CD4-positive, alpha-beta T cell treated with Interleukin-17A for 4 hours (primary cell): ENCODE measurements at regions not wholly inside any gene's neighbourhood (a gene's known extent, or its start where the extent isn't known, plus 50 kb on each side); places are given as distances from the start of the nearest gene placed in this dataset.
A peak's percentile ranks its signal among the peaks of the same experiment; 100 is the strongest.

Source experiments
- DNase-seq: peaks from one replicate; pipeline ENCODE4 v3.0.0-alpha.2; 2020; ENCODE audit warnings: mixed read lengths

DNA sequence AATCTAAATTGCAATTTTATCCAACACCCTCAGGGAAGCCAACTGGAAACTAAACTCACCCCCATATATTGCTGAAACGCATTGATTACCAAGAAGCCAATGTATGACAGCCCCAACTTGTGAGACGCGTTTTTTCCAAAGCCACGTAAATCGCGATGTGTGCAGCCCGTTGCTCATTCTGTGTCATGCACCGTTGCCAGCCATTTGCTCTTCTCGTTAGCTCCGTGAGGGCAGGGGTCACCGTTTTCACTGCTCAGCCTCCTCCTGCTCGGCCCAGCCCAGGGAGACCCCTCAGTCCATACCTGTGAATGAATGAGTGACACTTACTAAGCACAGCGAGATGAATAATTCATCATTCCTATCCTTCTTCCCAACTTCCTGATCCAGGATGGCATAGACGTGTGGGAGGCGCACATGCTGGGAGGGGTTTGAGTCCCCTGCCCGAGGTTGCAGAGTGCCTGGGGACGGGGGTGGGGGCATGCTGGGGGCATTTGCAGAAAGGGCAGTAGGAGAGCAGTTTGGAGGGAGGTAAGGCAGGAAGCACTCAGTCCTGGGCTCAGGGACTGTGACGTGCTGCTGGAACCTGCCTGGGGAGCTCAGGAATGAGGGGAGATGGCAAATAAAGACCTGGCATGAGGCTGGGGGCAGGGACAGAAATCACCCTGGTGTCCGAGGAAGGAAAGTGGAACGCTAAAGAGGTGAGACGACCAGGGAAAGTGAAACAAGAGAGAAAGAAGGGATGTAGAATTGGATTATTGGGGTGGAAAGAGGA lies 104.2 kb upstream of the SDK1 start:
- DNase-seq: no peak

DNA sequence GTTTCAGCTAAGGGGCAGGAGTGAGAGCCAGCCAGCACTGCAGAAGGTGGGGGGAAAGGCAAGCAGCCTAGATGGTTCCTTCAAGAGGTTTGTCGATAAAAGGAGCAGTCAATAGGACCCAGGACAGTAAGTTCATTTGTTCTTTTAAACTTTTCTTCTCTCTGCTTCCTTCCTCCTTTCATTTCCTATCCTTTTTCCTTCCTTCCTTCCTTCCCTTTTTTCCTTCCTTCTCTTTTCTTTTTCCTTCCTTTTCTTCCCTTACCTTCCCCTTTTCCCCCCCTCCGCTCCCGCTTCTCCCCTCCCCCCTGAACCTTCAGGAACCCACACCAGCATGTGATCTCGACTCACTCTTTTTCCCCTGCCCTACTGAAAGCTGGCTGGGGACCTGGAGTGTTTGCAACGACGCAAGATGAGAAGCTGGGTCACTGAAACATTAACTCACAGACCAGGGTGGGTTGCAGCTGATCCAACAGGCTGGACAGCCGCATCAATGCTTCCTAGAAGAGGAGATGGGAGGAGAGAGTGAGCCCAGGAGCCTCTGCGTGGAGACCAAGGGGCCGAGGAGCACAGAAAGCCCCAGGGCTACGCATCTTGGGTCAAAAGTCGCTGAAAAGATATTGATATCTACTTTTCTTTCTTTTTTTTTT lies 103.4 kb upstream of the SDK1 start:
- no peak for DNase-seq

DNA sequence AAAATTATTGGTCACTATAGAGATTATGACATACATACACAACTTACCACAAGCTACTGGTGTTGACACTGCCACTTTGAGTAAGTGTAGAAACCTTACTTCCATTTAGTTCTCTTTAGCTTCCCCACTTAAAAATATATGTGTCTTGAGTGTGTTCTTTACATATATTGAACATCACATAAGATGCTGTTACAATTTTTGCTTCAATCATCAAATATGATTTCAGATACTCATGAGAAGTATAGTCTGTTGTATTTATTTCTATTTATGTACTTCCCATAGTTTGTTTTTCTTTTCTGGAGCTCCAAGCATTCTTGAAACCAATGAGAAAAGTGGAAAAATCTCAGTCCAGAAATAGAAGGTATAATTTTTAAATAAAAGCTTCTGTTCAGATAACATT lies 102.7 kb upstream of the SDK1 start:
- DNase-seq: no peak

DNA sequence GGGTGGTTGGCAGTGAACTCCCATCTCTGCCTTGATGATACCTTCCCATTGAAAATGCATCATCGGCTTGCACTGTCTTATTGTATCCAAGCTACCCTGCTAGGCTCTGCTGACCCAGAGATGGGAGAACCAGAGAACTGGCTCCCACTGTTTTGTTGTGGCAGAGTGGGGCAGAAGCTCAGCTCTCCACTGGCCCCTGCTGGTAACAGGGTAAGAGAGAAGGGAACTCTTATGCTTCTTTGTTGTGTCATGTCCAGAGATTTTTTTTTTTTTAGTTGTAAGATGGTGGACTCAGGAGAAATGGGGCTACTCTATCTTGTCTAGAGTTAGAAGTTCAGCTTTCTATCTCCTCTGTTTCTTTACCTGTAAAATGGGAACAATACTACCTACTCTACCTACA lies 100.5 kb upstream of the SDK1 start:
- peak; percentile 18 for DNase-seq

DNA sequence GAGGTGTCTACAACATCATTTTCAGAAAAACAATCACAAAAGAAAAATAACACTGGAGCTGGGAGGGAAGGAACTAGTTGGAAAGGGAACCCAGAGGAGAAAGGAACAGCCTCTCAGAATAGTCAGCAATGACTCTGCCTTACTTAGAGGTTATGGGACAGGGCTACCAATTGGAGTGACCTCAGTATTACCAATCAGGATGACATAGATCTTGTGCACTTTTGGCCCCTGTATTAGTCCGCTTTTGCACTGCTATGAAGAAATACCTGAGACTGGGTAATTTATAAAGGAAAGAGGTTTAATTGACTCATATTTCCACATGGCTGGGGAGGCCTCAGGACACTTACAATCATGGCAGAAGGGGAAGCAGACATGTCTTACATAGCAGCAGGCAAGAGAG lies 99.7 kb upstream of the SDK1 start:
- no peak for DNase-seq

DNA sequence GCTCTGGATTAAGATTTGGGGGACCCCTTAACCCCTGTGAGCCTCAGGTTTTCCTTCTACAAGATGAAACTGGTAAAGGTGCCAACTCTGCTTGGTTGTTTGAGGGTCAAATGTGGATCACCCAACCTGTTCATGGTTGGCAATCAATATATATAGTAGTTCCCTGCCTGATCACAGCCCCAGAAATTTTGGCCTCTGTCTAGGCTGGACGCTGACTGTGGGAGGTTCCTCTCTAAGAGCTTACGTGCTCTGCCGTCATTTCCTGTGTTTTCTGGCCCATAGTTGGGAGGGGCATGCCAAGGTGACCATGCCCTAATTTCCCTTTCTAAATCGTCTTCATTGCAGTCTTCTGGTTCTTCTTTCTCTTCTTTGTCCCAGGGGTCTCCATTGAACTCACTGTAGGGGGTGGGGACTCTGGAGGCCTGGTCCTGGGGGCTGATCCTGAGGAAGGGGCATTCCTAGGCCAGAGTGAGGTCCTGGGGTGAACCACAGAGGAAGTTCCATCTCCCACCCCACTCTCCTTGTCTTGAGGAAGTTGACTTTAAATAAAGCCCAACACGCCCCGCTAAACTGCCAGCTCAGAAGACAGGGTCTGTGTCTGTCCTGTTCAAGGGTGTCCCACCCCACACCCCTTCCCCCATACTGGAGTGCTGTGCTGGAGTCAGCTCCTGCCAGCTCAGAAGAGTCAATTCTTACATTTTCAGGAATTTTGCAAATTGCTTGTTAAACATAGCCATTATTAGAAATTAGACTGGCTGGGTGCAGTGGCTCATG lies 98.9 kb upstream of the SDK1 start:
- no peak for DNase-seq

DNA sequence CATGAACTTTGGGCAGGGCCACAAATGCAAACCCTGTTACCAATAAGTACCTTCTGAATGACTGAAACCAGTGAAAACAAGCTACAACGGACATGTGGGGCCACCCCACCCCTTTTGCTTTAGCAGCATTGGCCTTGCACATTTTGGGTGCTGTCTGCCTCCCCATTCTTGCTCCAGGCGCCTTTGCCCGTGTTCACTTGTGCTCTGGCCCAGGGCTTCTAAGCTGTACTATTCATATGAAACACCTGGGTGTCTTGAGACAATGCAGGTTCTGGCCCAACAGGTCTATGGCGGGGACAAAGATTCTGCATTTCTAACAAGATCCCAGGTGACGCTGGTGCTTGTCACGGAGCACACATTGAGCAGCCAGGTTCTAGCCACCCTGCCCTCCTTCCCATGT lies 96.5 kb upstream of the SDK1 start:
- no peak for DNase-seq

DNA sequence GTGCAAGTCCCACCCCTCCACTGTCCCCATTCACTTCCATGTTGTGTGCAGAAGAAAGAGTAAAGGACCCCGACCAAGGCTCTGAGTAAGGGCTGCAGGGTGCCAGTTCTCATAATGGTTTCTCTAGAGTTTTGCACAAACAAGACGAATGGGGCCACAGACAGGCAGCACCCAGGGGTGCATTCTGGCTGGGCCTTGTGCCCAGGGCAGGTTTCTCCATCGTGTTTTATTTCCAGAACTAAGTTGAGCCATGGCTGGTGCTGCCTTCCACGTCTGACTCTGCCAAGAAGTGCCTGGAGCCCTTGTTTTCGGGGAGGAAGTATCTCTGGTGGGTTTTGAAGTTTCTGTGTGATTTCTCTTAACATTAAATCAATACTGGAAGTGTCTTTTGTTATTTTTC lies 95.0 kb upstream of the SDK1 start:
- no peak for DNase-seq

DNA sequence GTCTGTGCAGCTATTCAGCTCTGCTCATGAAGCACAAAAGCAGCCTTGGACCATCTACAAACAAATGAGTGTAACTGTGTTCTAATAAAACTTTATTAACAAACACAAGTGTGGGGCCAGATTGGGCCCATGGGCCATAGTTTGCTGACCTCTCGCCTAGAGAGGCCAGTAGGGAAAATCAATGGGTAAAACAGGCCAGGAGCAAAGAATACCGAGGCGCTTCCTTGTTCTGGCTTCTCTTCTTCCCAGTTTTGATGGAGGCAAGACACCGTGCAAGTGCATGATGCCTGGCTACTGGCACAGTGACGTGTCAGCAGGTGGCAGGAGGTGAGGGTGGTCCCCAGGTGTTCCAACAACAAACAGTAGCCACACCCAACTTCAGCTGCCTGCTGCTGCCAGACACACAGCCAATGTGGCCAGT lies 94.3 kb upstream of the SDK1 start:
- DNase-seq: no peak

DNA sequence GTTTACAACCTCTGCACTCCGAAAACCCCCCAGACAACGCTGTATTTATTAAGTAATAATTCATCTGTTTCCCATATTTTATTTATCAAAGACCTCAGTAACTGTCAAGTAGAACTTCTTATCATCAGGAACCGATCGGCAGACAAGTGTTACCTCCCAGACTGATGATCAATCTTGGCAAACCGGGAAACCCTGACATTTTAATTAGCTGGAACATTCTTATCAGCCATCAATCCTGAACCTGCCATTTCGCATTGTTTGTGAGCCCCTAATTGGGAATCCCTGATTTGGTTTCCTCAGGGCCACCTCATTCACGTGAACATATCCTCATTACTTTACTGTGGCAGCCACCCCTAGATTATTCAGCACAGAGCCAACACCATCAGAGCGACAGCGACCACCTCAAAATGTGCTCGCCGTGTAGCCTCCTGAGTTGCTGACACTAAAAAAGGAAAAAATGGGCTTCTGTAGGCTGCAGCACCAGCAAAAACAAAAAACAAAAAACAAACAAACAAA lies 93.6 kb upstream of the SDK1 start:
- no peak for DNase-seq

DNA sequence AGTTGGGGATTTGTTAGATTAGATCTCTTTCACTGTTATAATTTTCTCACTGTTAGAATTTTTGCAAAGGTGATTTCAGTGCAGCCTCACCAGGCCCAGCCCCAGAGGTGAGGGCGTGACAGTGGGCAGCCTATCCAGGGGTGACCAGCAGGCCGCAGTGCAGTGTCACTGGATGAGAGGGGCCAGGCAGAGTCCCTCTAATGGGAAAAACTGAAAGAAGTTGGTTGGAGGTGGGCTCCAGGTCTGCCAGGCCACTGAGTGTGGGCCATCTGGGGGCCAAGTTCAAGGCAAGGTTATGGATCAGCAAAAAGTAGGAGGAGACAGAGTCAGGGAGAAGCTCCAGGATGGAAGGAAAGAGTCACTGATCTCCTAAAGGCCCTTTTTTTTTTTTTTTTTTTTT lies 90.5 kb upstream of the SDK1 start:
- DNase-seq: no peak

DNA sequence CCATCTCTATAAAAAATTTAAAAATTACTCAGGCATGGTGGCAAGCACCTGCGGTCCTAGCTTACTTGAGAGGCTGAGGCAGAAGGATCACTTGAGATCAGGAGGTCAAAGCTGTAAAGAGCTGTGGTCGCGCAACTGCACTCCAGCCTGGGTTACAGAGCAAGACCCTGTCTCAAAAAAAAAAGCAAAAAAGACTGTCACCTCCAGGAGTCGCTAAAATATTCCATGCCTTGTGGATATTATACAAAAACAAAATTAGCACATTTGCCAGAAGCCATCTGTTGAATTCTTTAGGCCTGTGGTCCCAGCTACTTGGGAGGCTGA lies 87.0 kb upstream of the SDK1 start:
- no peak for DNase-seq

DNA sequence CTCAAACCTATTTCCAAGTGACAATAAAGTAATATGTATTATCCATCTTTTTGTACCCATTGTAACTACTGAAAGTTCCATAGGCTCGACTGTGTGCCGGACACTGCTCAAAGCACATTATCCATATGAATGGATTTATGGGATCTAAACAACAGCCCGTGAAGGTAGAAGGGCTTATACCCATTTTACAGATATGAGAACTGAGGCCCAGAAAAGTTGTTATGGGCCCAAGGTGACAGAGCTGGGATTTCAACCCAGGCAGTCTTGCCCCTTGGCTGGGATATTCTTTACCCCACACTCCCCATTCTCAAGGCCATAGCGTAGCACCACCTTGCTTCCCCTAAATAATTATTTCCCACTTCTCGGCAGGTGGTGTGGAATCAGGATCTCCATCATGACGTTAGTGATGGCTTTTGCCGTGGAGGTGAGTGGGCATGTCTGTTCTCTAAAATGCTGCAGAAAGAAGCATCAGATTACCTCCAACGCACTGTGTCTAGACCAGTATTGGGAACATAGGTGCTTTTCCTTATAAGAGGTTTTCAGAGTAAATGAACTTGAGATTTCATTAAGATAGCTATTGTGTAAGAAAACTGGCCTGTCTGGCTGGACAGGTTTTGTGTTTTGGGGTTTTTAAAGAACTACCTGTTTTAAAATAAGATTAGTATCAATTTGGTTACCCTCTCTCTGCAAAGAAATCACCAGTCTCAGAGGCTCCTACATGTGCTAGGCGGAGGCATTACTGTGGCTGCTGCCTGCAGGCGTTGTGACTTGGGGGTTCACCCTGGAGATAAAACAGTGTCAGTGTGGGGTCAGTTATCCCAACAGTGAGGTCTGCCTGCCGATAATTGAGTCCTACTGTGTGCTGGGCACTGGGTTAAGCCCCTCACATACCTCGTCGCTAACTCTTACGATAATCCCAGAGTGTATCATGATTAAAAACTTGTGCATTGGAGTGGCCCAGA lies 85.1 kb upstream of the SDK1 start:
- DNase-seq: no peak

DNA sequence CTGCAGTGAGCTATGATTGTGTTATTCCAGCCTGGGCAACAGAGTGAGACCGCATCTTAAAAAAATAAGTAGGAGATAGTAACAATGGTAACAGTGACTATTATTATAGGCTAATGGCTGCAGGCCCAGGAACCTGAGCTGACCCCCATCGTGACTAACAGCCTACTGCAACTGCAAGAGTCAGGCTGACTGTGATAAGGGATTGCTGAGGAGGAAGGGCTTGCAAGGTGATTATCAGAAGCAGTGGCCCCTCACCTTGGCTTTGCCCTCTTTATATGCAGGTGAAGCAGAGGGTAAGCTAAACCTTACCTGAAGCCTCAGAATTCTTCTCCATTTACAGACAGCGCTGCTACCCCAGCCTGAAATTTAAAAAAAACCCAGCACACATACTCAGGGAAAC lies 83.9 kb upstream of the SDK1 start:
- no peak for DNase-seq

DNA sequence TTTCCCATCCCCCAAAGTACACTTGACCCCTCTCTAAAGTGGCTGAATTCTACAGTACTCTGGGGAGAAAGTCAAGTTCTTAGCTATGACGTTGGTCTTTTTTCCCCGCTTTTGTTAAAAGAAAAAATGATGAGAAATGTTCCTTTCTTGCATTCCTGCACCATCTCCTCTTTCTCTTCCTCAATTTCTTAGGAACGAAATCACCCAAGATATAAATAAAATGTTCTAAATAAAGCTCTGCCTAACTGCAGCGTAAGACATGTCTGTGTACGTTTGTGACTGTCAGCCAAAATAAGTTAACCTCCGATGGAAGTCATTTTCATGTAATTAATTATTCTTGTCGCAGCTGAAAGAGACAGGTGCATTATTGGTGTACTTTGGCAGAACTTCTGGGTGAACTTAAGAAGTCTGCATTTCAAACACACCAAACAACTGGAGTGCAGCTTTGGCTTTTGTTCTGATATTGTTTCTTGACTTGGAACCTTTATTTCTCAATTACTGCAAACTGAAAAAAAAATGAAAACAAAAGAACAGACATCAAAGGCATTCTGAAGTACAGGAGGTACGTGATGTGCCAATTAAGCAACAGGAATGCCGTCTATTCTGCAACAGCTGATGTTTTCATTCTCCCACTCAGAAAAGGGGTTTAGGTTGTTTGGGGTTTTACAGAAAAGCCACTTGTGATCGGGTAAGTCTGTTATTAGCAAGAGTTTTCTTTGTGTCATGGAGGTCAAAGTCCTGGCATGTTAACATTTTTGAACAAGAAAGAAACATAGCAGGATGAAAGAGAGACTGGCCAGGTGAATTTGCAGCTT lies 82.4 kb upstream of the SDK1 start:
- DNase-seq: no peak

DNA sequence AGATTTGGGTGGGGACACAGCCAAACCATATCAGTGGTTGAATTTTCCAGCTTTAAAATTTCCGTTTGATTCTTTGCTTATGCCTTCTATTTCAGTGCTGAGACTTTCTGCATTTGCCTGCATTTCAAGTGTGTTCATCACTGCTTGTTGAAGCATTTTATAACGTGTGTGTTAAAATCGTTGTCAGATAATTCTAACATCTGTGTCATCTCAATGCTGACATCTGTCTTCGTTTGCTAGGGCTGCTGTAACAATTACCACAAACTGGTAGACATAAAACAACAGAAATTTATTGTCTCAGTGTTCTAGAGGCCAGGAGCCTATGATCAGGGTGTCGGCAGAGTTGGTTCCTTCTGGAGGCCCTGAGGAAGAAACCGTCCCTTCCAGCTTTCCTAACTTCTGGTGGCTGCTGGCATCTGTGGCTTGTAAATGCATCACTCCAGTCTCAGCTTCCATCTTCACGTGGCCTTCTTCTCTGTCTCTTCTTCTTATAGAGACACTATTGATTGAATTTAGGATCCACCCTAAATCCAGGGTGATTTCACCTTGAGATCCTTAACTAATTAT lies 71.1 kb upstream of the SDK1 start:
- DNase-seq: no peak

DNA sequence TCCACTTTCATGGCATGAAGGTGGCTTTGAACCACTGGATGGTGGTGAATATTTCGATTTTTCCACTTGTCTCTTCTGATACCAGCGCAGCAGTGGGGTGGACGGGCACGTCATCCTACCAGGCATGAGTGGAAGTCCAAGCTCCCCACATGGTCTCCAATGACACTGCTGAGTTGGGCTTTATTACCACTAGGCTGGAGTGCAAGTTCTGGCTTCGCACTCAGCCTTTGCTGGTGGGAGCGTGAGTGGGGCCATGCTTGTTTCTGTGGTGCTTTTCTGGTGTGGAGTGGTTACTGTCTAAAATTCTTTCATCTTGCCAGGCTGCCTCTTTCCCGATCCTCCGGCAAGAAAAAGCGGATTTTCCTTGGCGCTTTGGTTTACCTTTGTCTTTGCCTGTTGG lies 70.1 kb upstream of the SDK1 start:
- no peak for DNase-seq

DNA sequence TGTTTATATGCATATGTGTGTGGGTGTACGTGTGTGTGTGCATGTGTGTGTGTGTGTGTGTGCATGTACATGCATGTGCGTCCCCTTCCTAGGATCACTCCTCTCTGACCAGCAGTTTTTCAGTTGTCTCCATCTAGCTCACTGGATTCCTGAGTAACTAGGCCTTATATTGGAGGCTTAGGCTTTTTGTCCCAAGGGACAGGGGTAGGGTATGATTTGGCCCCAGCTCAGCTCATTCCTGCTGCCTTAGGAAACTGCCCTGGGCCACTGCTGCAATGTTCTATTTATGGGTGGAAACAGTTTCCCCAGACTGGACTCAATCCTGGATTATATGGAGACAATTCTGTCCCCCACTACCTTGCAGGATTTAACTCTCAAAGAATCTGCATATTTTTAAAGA lies 68.8 kb upstream of the SDK1 start:
- no peak for DNase-seq

DNA sequence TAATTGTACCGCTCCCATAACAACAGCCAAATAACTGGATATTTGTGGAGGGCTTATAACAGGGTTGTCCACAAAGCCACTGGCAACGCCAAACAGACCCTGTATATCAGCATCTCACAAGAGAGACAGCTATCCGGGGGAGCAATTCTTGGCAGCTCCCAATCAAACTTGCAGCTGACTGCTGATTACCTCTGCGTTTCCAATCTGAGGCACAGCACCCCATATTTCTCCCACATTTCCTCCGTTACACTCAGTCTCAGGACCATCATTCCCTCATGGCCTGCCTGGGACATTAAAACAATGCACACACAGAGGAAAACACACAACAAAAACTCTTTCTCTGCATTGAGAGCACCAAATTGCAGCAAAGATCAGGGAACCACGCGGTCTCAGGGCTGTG lies 67.8 kb upstream of the SDK1 start:
- DNase-seq: no peak

DNA sequence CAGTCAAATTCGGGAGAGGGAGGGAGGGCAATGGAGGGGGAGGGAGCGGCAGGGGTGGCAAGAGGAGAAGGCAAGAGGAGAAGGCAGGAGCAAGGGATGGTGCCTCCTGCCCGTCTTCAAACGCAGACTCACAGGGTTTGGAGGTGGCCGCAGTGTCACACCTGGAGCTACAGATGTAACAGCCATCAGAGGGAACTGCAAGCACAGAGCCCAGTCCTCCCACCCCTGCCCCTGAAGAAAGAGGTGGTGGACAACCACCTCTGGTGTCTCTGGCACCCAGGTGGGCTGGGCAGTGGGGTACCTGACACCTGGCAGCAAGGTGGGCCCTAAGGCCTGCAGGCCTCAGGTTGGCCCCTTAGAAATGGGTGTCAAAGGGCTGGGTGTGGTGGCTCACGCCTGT lies 67.0 kb upstream of the SDK1 start:
- no peak for DNase-seq

DNA sequence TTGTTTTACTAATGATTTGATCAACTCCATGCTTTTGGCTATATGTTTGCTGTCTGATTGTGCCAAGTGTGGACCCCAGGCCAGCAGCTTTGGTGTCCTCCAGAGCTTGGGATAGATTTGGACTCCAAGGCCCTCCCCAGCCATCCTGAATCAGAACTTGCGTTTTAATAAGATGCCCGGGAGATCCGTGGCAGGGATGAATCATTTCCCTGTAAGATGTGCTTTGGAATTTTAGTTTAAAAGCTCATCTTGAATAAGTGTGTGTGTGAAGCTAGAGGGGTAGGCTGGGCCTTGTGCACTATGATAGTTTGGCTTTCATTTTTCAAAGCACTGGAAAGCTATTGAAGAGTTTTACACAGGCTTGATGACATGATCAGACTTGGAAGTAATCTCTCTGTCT lies 66.2 kb upstream of the SDK1 start:
- no peak for DNase-seq

DNA sequence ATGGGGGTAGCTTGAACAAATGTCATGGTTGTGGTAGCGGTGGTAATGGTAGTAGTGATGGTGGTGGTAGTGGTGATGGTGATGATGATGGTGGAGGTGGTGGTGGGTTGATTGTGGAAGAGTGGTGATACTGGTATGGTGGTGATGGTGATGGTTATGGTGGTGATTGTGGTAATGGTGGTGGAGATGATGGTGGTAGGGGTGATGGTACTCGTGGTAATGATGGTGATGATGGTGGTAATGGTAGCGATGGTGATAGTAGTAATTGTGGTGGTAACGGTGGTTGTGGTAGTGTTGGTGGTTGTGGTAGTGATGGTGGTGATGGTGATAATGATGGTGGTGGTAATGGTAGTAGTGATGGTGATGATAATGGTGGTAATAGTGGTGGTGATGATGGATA lies 65.7 kb upstream of the SDK1 start:
- no peak for DNase-seq
